H9 (cell line): ENCODE measurements at regions not wholly inside any gene's neighbourhood (a gene's known extent, or its start where the extent isn't known, plus 50 kb on each side); places are given as distances from the start of the nearest gene placed in this dataset.

ENCODE experiments used
- DNase-seq: peaks from one replicate; pipeline ENCODE4 v3.0.0-alpha.2; 2017
- H2AFZ ChIP-seq: one replicate; pipeline ENCODE4 v1.6.1; 2013; ENCODE audit warnings: mild to moderate bottlenecking, low read length, control low read depth, moderate library complexity
- H2AK5ac ChIP-seq: 2 replicates; pipeline ENCODE4 v1.6.1; 2013; ENCODE audit warnings: low read length, control low read depth, mixed read lengths; ENCODE audit not compliant: insufficient read length
- H2BK120ac ChIP-seq: one replicate; pipeline ENCODE4 v1.6.1; 2013; ENCODE audit warnings: low read depth, mild to moderate bottlenecking, low read length, control low read depth, inconsistent platforms; ENCODE audit not compliant: poor library complexity, severe bottlenecking
- H2BK12ac ChIP-seq: 2 replicates; pipeline ENCODE4 v1.6.1; 2013; ENCODE audit warnings: low read length, control low read depth, mixed read lengths, low read depth; ENCODE audit not compliant: insufficient read length
- H2BK15ac ChIP-seq: 2 replicates; pipeline ENCODE4 v1.6.1; 2013; ENCODE audit warnings: low read depth, low read length, control low read depth
- H2BK20ac ChIP-seq: one replicate; pipeline ENCODE4 v1.6.1; 2013; ENCODE audit warnings: low read depth, mild to moderate bottlenecking, low read length, control low read depth, inconsistent platforms; ENCODE audit not compliant: poor library complexity, severe bottlenecking
- H2BK5ac ChIP-seq: 2 replicates; pipeline ENCODE4 v1.6.1; 2013; ENCODE audit warnings: low read length, control low read depth, mixed read lengths; ENCODE audit not compliant: insufficient read length
- H3K14ac ChIP-seq: 2 replicates; pipeline ENCODE4 v1.6.1; 2013; ENCODE audit warnings: low read length, control low read depth; ENCODE audit not compliant: insufficient read depth
- H3K18ac ChIP-seq: 2 replicates; pipeline ENCODE4 v1.6.1; 2013; ENCODE audit warnings: low read depth, mild to moderate bottlenecking, mixed read lengths, low read length, control low read depth; ENCODE audit not compliant: insufficient read length
- H3K23ac ChIP-seq: 2 replicates; pipeline ENCODE4 v1.6.1; 2013; ENCODE audit warnings: low read length, control low read depth, mixed read lengths, low read depth; ENCODE audit not compliant: insufficient read length
- H3K23me2 ChIP-seq: 2 replicates; pipeline ENCODE4 v1.6.1; 2013; ENCODE audit warnings: low read depth, mild to moderate bottlenecking, mixed read lengths, low read length, control low read depth; ENCODE audit not compliant: insufficient read length, poor library complexity, severe bottlenecking
- H3K27ac ChIP-seq: 2 replicates; pipeline ENCODE4 v1.5.1; 2013; ENCODE audit warnings: low read length, control low read depth, mixed read lengths, low read depth; ENCODE audit not compliant: insufficient read length
- H3K27me3 ChIP-seq: 2 replicates; pipeline ENCODE4 v1.6.1; 2013; ENCODE audit warnings: low read length, control low read depth, inconsistent platforms; ENCODE audit not compliant: insufficient read depth
- H3K4ac ChIP-seq: 2 replicates; pipeline ENCODE4 v1.6.1; 2013; ENCODE audit warnings: low read depth, mild to moderate bottlenecking, control low read depth, inconsistent platforms, low read length, moderate library complexity
- H3K4me1 ChIP-seq: 2 replicates; pipeline ENCODE4 v1.6.1; 2013; ENCODE audit warnings: low read length, control low read depth, inconsistent platforms; ENCODE audit not compliant: insufficient read depth
- H3K4me2 ChIP-seq: 2 replicates; pipeline ENCODE4 v1.6.1; 2013; ENCODE audit warnings: low read length, control low read depth, mixed read lengths; ENCODE audit not compliant: insufficient read length, insufficient read depth
- H3K56ac ChIP-seq: 2 replicates; pipeline ENCODE4 v1.6.1; 2013; ENCODE audit warnings: low read depth, mild to moderate bottlenecking, mixed read lengths, low read length, control low read depth; ENCODE audit not compliant: insufficient read length
- H3K79me1 ChIP-seq: 2 replicates; pipeline ENCODE4 v1.6.1; 2013; ENCODE audit warnings: low read depth, mild to moderate bottlenecking, moderate library complexity, low read length, control low read depth, inconsistent platforms; ENCODE audit not compliant: insufficient read depth, poor library complexity, severe bottlenecking
- H3K79me2 ChIP-seq: 2 replicates; pipeline ENCODE4 v1.6.1; 2013; ENCODE audit warnings: low read length, control low read depth, inconsistent platforms; ENCODE audit not compliant: insufficient read depth
- H3K9ac ChIP-seq: 2 replicates; pipeline ENCODE4 v1.6.1; 2013; ENCODE audit warnings: low read length, control low read depth, mixed read lengths; ENCODE audit not compliant: insufficient read length; ENCODE audit errors: extremely low read depth
- H3K9me3 ChIP-seq: one replicate; pipeline ENCODE4 v1.6.1; 2013; ENCODE audit warnings: low read depth, low read length, inconsistent platforms; ENCODE audit not compliant: control insufficient read depth
- H3T11ph ChIP-seq: one replicate; pipeline ENCODE4 v1.6.1; 2013; ENCODE audit warnings: mild to moderate bottlenecking, low read length, control low read depth, inconsistent platforms
- H4K20me1 ChIP-seq: one replicate; pipeline ENCODE4 v1.6.1; 2013; ENCODE audit not compliant: control insufficient read depth, insufficient read length, insufficient read depth
- H4K5ac ChIP-seq: 2 replicates; pipeline ENCODE4 v1.6.1; 2013; ENCODE audit warnings: low read depth, mild to moderate bottlenecking, mixed read lengths, low read length, control low read depth; ENCODE audit not compliant: insufficient read length
- H4K8ac ChIP-seq: replicated peaks from 2 replicates; pipeline ENCODE4 v1.6.1; 2013; ENCODE audit warnings: low read length, control low read depth, mixed read lengths, low read depth; ENCODE audit not compliant: insufficient read length
- H4K91ac ChIP-seq: 2 replicates; pipeline ENCODE4 v1.6.1; 2013; ENCODE audit warnings: low read depth, mild to moderate bottlenecking, moderate library complexity, mixed read lengths, low read length, control low read depth; ENCODE audit not compliant: insufficient read length
- H3K27ac Mint-ChIP-seq, 3 experiments: 2 replicates in 2 of 3; 3 replicates in 1 of 3; pipeline ENCODE4 v1.8.0; 2020 to 2021; ENCODE audit warnings: mixed read lengths in 3 of 3, mild to moderate bottlenecking in 1 of 3, moderate library complexity in 1 of 3
- H3K27me3 Mint-ChIP-seq: 2 replicates; pipeline ENCODE4 v1.8.0; 2021; ENCODE audit warnings: low read depth, mild to moderate bottlenecking, moderate library complexity, mixed read lengths
- H3K36me3 Mint-ChIP-seq, 3 experiments: 2 replicates in 2 of 3; 3 replicates in 1 of 3; pipeline ENCODE4 v1.8.0; 2020 to 2021; ENCODE audit warnings: low read depth in 3 of 3, mixed read lengths in 3 of 3; ENCODE audit not compliant: insufficient read depth in 1 of 3
- H3K4me1 Mint-ChIP-seq, 2 experiments: 2 replicates each; pipeline ENCODE4 v1.8.0; 2020; ENCODE audit warnings: mixed read lengths in 2 of 2
- H3K4me3 Mint-ChIP-seq, 2 experiments: 2 replicates in 1 of 2; 3 replicates in 1 of 2; pipeline ENCODE4 v1.8.0; 2020 to 2021; ENCODE audit warnings: mild to moderate bottlenecking in 2 of 2, mixed read lengths in 2 of 2, moderate library complexity in 1 of 2
- H3K9me3 Mint-ChIP-seq, 2 experiments: 2 replicates in 1 of 2; 3 replicates in 1 of 2; pipeline ENCODE4 v1.8.0; 2020; ENCODE audit warnings: mild to moderate bottlenecking in 2 of 2, mixed read lengths in 2 of 2, moderate library complexity in 1 of 2
- WGBS: extraction: QIAGEN DNeasy Blood & Tissue Kit; methylation state at CpG from one replicate; pipeline ENCODE4 v1.1.7; 2013; ENCODE audit warnings: missing lambda C conversion rate, low lambda C conversion rate, mixed read lengths; ENCODE audit not compliant: insufficient read length; ENCODE audit errors: extremely low coverage; 5-methylcytosine and 5-hydroxymethylcytosine counted together
- TF ChIP-seq, protein P1 (sequence below): fragments of 200-600 bp; sonication (generic); conservative IDR thresholded peaks from 3 replicates; pipeline ENCODE4 v1.8.0; 2021; ENCODE audit warnings: antibody characterized with exemption, mild to moderate bottlenecking

DNA sequence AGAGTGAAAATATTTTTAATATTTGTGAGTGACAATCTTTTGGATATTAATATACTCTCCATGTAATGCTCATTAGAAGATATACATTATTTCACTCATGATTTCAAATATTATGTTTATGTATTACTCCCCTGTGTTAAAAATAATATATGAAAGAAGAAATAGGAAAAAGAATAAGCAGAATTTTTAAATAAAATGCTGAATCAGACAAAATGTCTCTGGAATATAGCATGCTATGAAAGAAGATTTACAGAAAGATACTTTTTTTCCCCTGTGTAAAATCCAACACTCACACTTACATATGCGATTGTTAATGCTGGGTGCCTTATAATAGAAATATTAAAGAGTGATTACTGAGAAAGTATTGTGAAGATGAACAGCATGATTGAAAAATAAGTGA, 373.7 kb downstream of the ANXA1 start:
- no peaks in the 10 kb centered on the region for H3K27me3 Mint-ChIP-seq
- no peak for DNase-seq
- Histone ChIP-seq H3K9ac (no peak overlapping the region), H2BK15ac (no peak overlapping the region), H3K9me3 (no peaks in the 10 kb centered on the region), H3K18ac (no peak overlapping the region), H3K27ac (no peak overlapping the region), H3K79me2 (no peaks in the 10 kb centered on the region), H3K23me2 (no peaks in the 10 kb centered on the region), H3K4me1 (no peaks in the 10 kb centered on the region), H2BK20ac (no peak overlapping the region), H2BK120ac (no peak overlapping the region), H3K27me3 (no peaks in the 10 kb centered on the region), H4K8ac (no peak overlapping the region), H2AK5ac (no peak overlapping the region), H3K4ac (no peak overlapping the region), H4K20me1 (no peaks in the 10 kb centered on the region), H3K14ac (no peak overlapping the region), H2AFZ (no peak overlapping the region), H2BK12ac (no peak overlapping the region), H2BK5ac (no peak overlapping the region), H4K91ac (no peak overlapping the region), H3T11ph (no peak overlapping the region), H3K56ac (no peak overlapping the region), H3K23ac (no peak overlapping the region), H3K4me2 (no peak overlapping the region), H3K79me1 (no peaks in the 10 kb centered on the region), H4K5ac (no peak overlapping the region)
- no peak overlapping the region for H3K27ac Mint-ChIP-seq
- H3K4me3 Mint-ChIP-seq: no peak overlapping the region
- peaks cover 4 to 5% of the 10 kb centered on the region in 2 experiments for H3K4me1 Mint-ChIP-seq
- TF ChIP-seq, protein P1, sequence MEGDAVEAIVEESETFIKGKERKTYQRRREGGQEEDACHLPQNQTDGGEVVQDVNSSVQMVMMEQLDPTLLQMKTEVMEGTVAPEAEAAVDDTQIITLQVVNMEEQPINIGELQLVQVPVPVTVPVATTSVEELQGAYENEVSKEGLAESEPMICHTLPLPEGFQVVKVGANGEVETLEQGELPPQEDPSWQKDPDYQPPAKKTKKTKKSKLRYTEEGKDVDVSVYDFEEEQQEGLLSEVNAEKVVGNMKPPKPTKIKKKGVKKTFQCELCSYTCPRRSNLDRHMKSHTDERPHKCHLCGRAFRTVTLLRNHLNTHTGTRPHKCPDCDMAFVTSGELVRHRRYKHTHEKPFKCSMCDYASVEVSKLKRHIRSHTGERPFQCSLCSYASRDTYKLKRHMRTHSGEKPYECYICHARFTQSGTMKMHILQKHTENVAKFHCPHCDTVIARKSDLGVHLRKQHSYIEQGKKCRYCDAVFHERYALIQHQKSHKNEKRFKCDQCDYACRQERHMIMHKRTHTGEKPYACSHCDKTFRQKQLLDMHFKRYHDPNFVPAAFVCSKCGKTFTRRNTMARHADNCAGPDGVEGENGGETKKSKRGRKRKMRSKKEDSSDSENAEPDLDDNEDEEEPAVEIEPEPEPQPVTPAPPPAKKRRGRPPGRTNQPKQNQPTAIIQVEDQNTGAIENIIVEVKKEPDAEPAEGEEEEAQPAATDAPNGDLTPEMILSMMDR: no peak
- WGBS: no CpG with 5 or more reads among the region's 1 CpG
- no peaks in the 10 kb centered on the region; a peak in 1 of 7 replicates for H3K36me3 Mint-ChIP-seq
- H3K9me3 Mint-ChIP-seq: peaks cover 0 to 2% of the 10 kb centered on the region in 2 experiments; a peak in 4 of 5 replicates
